Endodermal cell (in vitro differentiated cells): ENCODE measurements at regions not wholly inside any gene's neighbourhood (a gene's known extent, or its start where the extent isn't known, plus 50 kb on each side); places are given as distances from the start of the nearest gene placed in this dataset.
A peak's percentile ranks its signal among the peaks of the same experiment; 100 is the strongest.

Source experiments
- DNase-seq: peaks from one replicate; pipeline ENCODE4 v3.0.0-alpha.2; 2017
- H3K27ac ChIP-seq: 2 replicates; pipeline ENCODE4 v1.5.1; 2013; ENCODE audit warnings: mild to moderate bottlenecking, low read depth, low read length, moderate library complexity
- H3K27me3 ChIP-seq: 2 replicates; pipeline ENCODE4 v1.6.1; 2013; ENCODE audit warnings: mild to moderate bottlenecking, low read length, moderate library complexity; ENCODE audit not compliant: insufficient read depth, control insufficient read depth, poor library complexity, severe bottlenecking
- H3K36me3 ChIP-seq: 2 replicates; pipeline ENCODE4 v1.7.0; 2013; ENCODE audit warnings: mild to moderate bottlenecking, low read length, moderate library complexity; ENCODE audit not compliant: control insufficient read depth, insufficient read depth
- H3K4me1 ChIP-seq: one replicate; pipeline ENCODE4 v1.7.0; 2013; ENCODE audit warnings: low read length; ENCODE audit not compliant: control insufficient read depth, insufficient read depth
- H3K4me3 ChIP-seq: 2 replicates; pipeline ENCODE4 v1.5.1; 2013; ENCODE audit warnings: mild to moderate bottlenecking, low read length, moderate library complexity
- H3K9ac ChIP-seq: 2 replicates; pipeline ENCODE4 v1.6.1; 2013; ENCODE audit warnings: mild to moderate bottlenecking, low read length, moderate library complexity; ENCODE audit not compliant: poor library complexity, severe bottlenecking; ENCODE audit errors: extremely low read depth
- H3K9me3 ChIP-seq: 2 replicates; pipeline ENCODE4 v1.6.1; 2013; ENCODE audit warnings: mild to moderate bottlenecking, low read length, moderate library complexity; ENCODE audit not compliant: control insufficient read depth
- H3K27ac Mint-ChIP-seq: 2 replicates; pipeline ENCODE4 v1.8.0; 2020; ENCODE audit warnings: mixed read lengths
- H3K27me3 Mint-ChIP-seq: 2 replicates; pipeline ENCODE4 v1.8.0; 2021; ENCODE audit warnings: mild to moderate bottlenecking, mixed read lengths; ENCODE audit not compliant: insufficient read depth
- H3K36me3 Mint-ChIP-seq: 2 replicates; pipeline ENCODE4 v1.8.0; 2020; ENCODE audit warnings: low read depth, mixed read lengths
- H3K4me1 Mint-ChIP-seq: 2 replicates; pipeline ENCODE4 v1.8.0; 2020; ENCODE audit warnings: mixed read lengths
- H3K4me3 Mint-ChIP-seq: 2 replicates; pipeline ENCODE4 v1.8.0; 2020; ENCODE audit warnings: mild to moderate bottlenecking, moderate library complexity, mixed read lengths
- H3K9me3 Mint-ChIP-seq: 2 replicates; pipeline ENCODE4 v1.8.0; 2020; ENCODE audit warnings: mild to moderate bottlenecking, mixed read lengths
- WGBS, 2 experiments: methylation state at CpG; one replicate each; pipeline versions ENCODE4 v1.1.5 to v1.1.7; 2013; ENCODE audit warnings: missing lambda C conversion rate in 2 of 2, mixed read lengths in 1 of 2; ENCODE audit not compliant: insufficient coverage in 1 of 2, insufficient read length in 1 of 2; 5-methylcytosine and 5-hydroxymethylcytosine counted together
- TF ChIP-seq, protein P1 (sequence below): fragments of 200-600 bp; sonication (generic); conservative IDR thresholded peaks from 2 replicates; pipeline ENCODE4 v1.5.0; 2021; ENCODE audit warnings: antibody characterized with exemption, mild to moderate bottlenecking

DNA sequence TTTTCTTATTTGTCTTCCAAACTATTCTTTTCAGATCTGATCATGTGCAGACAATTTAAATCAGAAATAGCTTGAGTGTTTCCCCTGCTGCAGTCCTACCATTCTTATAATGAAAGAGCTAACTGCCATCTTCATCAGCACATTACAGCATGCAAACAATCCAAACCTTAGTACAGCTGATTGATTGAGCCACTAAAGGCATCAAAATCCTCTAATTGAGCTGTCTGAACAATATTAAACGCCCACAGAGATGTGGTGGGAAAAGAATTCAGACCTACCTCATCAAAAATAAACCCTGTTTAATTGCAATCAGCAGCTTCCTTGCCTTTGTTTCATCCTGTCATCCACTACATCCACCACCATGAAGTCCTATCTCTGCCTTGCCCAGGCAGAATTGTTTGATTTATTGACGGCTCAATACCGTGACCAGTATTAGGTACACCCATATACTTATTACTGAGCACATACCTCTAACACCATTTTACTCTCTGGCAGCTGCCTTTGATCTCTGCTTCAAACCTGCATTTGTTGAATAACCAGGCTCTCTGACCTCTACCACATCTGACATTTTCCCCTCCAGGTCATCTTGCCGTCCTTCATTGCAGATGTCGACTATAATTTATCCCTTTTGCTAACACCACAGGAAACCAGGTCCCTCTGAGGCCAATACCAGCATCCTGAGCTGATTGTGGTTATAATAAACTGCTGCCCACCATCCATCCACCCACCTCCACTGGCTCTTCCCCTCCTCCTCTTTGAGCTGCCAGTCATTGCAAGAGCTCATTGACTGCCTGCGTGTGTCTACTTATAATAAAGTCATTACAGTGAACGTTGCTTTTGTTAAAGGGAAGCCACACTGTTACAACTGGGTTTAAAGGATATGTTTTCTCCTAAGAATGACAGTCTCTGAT, 78.5 kb downstream of the RBM43 start:
- Histone ChIP-seq H3K27me3 (no peaks in the 10 kb centered on the region), H3K4me3 (no peak overlapping the region), H3K9ac (no peak overlapping the region), H3K27ac (peak overlapping the region; percentile 44), H3K4me1 (no peaks in the 10 kb centered on the region), H3K9me3 (no peaks in the 10 kb centered on the region), H3K36me3 (no peaks in the 10 kb centered on the region)
- H3K9me3 Mint-ChIP-seq, result no peaks in the 10 kb centered on the region
- no peak overlapping the region for H3K27ac Mint-ChIP-seq
- WGBS, 2 experiments, result 76 to 85% methylated on average over 5 to 7 of the region's 7 CpGs
- H3K4me1 Mint-ChIP-seq, result no peaks in the 10 kb centered on the region
- TF ChIP-seq, protein P1, sequence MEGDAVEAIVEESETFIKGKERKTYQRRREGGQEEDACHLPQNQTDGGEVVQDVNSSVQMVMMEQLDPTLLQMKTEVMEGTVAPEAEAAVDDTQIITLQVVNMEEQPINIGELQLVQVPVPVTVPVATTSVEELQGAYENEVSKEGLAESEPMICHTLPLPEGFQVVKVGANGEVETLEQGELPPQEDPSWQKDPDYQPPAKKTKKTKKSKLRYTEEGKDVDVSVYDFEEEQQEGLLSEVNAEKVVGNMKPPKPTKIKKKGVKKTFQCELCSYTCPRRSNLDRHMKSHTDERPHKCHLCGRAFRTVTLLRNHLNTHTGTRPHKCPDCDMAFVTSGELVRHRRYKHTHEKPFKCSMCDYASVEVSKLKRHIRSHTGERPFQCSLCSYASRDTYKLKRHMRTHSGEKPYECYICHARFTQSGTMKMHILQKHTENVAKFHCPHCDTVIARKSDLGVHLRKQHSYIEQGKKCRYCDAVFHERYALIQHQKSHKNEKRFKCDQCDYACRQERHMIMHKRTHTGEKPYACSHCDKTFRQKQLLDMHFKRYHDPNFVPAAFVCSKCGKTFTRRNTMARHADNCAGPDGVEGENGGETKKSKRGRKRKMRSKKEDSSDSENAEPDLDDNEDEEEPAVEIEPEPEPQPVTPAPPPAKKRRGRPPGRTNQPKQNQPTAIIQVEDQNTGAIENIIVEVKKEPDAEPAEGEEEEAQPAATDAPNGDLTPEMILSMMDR, result no peak
- DNase-seq, result no peak
- no peaks in the 10 kb centered on the region for H3K36me3 Mint-ChIP-seq
- H3K27me3 Mint-ChIP-seq, result no peaks in the 10 kb centered on the region
- H3K4me3 Mint-ChIP-seq, result no peak overlapping the region

DNA sequence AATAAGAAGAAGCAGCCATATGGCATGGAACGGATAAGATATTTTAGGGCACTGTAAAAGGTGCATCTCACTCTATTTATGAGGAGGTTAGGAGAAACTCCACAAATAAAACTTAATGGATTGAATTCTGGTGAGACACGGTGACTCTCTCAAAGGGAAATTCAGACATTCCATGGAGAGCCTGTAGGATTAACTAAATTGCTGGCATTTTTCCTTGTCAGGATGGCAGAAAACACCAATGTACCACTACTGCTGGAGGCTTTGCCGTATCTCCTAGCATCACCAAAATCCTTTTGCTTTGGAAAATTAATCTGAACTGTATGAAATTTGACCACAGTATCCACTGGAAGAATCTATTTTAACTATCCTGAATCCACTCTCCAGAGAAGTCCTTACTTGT, 79.3 kb downstream of the RBM43 start:
- Mint-ChIP-seq H3K27ac (no peak overlapping the region), H3K9me3 (no peaks in the 10 kb centered on the region)
- WGBS, 2 experiments, result 90 to 93% methylated on average over 2 to 3 of the region's 3 CpGs

DNA sequence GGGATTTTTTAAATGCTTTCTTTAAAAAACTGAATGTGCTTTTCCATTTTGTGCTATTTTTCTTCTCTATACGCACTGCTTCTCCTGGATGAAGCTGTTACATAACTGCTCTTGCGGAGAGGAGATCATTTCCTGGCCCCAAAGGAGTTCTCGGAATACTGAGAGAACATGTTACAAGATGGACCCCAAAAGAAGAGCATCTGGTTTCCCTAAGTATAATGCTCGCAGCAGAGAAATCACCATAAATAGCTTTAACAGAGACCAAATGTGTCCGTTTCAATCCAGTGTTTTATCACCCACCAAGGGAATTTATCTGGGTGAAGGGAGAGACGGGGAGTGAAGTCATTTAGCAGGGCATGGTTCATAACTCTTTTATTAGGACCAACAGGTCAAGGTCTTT, 80.1 kb downstream of the RBM43 start:
- Mint-ChIP-seq H3K27me3 (no peaks in the 10 kb centered on the region), H3K4me3 (no peak overlapping the region), H3K27ac (no peak overlapping the region), H3K4me1 (no peaks in the 10 kb centered on the region), H3K9me3 (no peaks in the 10 kb centered on the region), H3K36me3 (no peaks in the 10 kb centered on the region)
- Histone ChIP-seq H3K27me3 (no peaks in the 10 kb centered on the region), H3K27ac (no peak overlapping the region), H3K4me3 (no peak overlapping the region), H3K9ac (no peak overlapping the region), H3K36me3 (no peaks in the 10 kb centered on the region), H3K4me1 (no peaks in the 10 kb centered on the region), H3K9me3 (no peaks in the 10 kb centered on the region)
- TF ChIP-seq, protein P1, result no peak
- WGBS, 2 experiments, result 90 to 97% methylated on average over 4 to 6 of the region's 6 CpGs
- no peak for DNase-seq

More for the DNA sequence above, 79.3 kb downstream of the RBM43 start:
- H3K4me1 Mint-ChIP-seq, result no peaks in the 10 kb centered on the region
- no peak overlapping the region for H3K4me3 ChIP-seq
- TF ChIP-seq, protein P1, result no peak
- H3K27me3 ChIP-seq, result no peaks in the 10 kb centered on the region
- H3K27ac ChIP-seq, result no peak overlapping the region
- DNase-seq, result no peak
- H3K27me3 Mint-ChIP-seq, result no peaks in the 10 kb centered on the region
- H3K9me3 ChIP-seq, result no peaks in the 10 kb centered on the region
- H3K4me1 ChIP-seq, result no peaks in the 10 kb centered on the region
- H3K36me3 ChIP-seq, result no peaks in the 10 kb centered on the region
- H3K36me3 Mint-ChIP-seq, result no peaks in the 10 kb centered on the region
- H3K9ac ChIP-seq, result no peak overlapping the region
- no peak overlapping the region for H3K4me3 Mint-ChIP-seq
